GM19467 (cell line): ENCODE measurements at regions not wholly inside any gene's neighbourhood (a gene's known extent, or its start where the extent isn't known, plus 50 kb on each side); places are given as distances from the start of the nearest gene placed in this dataset.

Source experiments
- ATAC-seq: cut with Tn5 transposase; IDR thresholded peaks from one replicate; pipeline ENCODE4 v1.9.1; 2021; ENCODE audit warnings: mild to moderate bottlenecking, moderate library complexity; ENCODE audit not compliant: unreplicated experiment

DNA sequence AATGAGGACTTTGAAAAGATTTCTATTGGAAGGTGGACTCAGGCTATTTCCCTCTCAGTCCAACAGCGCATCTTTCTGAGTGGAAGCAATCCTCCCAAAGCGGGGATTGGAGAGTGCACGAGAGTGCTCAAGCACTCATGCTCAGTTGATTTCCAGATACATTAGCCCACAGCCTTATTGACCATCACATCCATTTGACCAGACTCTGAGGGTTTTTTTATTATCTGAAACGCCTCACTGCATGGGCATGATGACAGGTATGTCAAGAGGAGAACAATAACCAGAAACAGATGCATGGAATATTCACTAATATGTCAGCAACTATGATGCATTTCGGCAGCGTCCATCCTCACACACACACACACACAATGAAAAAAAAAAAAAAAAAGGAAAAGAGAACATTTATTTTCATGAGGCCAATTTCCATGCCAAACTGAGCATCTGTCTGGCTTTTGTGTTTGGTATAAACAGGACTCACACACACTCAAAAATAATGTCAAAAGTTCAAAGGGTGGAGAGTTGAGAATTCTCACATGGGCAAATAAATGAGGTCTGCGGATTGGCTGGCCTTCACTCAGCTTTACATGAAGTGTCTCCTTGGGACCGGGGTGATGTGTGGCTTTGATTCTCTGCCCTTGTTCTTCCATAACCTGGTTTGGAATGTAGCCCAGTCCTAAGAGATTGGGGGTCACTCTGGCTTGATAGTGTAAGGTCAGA lies 371.6 kb downstream of the MCTP2 start:
- ATAC-seq, result no peak

DNA sequence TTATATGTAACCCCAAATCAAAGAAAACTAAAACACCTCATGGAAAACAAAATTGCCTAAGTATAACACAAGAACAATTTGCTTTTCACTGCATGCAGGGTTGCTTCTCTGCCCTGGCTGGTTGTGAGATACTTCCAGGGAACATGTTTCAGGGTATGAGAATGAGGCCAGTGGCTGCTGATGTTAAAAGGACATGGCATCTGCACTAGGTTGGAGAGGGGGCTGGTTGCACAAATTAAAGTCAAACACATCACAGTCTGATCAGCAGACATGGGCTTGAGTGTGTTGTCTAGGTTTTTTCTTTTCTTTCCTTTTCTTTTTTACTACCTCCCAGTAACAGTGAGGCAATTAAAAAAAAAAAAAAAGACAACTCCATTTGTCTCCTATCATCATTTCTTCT lies 374.9 kb downstream of the MCTP2 start:
- ATAC-seq, result no peak

DNA sequence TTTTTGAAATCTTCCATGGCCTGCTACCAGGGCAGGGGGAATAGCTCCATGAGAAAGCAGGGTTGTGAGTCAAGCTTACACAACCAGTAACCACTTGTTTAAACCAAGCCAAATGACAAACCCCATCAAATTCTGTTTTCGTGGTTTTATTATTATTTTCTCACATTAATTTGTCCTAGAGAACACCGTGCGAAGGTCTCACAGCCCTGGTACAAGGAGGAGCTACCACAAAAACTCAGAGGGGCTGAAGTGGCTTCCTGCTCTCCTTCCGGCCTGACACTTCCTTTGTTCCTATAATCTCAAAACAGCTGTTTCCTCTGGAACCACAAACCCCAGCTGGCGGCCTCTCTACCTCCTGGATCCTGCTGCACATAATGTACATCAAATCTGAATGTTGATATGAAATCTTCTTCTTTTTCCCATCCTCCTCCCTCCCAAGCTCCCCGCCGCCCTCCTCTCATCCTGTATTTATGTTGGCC lies 375.9 kb downstream of the MCTP2 start:
- ATAC-seq, result no peak

DNA sequence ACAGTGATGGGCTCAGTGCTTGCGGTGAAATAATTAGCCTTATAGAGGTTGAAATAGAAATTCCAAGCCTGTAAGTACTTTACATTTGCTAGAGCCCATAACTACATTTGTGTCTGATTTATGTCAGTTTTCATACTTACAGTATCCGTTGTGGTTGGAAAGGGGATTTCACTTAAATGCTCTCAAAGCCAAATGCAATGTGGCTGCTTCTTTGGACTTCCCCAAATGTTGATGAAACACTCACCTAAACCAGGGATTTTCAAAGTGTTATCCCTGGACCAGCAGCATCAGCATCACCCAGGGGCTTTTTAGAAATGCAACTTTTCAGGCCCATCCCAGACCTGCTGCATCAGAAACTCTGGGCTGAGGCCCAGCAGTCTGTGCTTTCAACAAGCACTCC lies 378.7 kb downstream of the MCTP2 start:
- peak; percentile 52 for ATAC-seq

DNA sequence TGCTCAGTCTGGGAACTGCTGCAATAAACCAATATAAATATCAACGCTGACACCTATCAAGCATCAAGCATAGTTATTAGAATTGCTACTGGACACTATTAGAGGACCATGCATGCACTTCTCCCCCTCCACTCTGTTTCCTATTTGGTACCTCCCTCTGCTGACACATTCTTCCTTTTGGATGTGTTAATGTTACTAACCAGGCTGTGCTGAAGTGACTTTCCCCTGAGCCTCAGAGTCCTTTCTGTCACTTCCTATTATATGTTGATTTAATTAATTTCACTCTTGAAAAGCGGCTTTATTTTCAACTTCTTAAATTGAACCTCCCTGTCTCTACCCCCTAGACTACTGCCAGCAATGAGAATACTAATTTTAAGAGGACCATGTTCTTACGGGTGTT lies 379.1 kb downstream of the MCTP2 start:
- no peak for ATAC-seq

DNA sequence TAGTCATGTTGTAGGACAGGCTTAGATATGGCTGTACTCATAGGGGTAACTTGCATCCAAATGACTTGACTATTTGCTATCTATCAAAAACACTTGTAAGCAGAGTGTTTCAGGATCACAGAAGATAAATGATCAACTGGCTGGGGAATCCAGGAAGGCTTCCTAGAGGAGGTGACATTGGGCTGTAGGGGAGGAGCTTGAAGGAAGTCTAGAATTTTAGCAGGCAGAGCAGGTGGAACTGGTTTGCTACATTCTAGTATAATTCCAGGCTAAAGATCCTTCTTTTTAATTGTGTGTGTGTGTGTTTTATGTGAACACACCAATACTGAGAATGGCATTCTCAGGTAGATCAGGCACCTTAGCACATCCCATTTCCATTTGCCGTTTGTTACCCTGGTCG lies 380.3 kb downstream of the MCTP2 start:
- no peak for ATAC-seq

DNA sequence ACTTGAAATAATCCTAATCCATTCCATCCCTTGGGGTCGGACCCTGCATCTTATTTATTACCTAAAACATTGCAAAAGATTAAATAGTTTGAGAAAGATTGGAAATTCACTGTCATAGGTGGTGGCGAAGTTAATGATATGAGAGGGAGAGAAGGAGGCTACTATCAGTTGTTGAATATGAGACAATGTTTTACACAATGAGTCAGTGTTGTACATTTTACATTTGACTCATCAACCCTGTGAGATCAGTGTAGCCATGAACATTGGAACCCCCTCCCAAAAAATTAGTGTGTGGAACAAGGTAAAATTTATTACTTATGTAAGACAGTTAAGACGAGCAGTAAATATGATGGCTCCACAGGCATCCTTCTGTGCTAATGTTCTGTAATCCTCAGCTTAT lies 384.3 kb downstream of the MCTP2 start:
- ATAC-seq, result no peak

DNA sequence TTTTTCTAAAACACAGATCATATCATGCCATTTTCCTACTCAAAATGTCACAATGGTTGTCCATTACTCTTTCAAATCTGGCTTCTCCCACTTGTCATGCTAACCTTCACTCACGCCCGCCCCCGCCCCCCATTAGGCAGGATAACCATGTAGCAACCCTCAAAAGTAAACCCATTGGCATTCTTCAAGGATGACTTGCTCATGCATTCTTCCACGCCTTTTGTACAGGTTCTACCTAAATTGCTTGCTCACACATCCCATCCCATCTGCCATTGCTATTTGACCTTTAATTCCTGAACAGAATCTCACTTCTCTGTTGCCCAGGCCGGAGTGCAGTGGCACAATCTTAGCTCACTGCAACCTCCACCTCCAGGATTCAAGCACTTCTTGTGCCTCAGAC lies 389.3 kb downstream of the MCTP2 start:
- no peak for ATAC-seq

DNA sequence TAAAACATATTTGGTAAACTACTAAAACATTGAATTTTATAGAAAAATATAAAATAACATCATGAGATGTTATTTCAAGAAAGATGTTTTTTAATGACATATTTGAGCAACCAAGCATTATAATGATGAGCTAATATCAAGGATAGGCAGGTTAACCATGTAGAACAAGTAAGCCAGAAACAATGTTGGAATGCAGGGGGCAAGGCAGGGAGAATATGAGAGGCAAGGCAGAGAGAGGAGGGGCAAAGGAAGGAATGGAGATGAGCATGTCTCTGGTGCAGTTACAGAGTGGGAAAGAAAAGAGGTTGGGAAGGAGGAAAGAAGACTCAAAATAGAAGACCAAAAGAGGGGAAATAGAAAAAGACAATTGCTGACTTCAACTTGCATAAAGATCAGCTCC lies 390.4 kb downstream of the MCTP2 start:
- ATAC-seq, result no peak

DNA sequence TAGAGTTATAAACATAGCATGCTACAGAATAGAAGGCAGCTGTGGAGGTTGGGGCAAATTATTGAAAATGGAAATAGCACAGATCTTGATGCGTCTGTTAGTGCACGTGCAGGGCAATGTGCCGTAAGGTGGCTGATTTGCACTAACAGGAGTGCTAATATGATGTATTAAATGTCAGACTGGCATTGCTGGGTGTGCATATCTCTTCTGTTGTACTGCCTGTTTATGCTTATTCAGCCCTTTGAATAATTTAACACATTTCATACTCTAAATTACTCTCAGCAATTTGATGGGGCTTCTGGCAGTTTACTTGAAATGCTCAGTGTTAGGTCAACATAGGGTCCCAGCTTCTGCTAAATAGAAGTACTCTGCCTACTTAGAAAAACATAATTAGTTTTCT lies 395.6 kb downstream of the MCTP2 start:
- ATAC-seq, result no peak

DNA sequence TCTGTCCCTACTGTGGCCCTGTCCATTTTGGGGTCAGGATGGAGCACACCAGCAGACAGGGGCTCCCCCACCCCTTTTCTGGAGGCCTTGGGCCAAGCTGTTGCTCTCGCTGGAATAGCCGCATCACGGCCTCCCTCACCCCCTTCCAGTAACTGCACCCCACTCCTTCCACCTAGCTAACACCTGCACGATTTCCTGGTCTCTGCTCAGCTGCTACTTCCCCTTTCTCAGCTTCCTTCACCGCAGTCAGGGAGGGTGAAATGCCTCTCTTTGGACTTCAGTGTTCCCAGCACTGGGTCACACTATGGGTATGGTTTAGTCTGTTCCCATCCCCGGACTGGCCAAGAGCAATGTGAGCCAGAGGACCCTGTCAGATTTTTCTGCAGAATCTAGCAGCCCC lies 400.2 kb downstream of the MCTP2 start:
- ATAC-seq, result peak; percentile 83

DNA sequence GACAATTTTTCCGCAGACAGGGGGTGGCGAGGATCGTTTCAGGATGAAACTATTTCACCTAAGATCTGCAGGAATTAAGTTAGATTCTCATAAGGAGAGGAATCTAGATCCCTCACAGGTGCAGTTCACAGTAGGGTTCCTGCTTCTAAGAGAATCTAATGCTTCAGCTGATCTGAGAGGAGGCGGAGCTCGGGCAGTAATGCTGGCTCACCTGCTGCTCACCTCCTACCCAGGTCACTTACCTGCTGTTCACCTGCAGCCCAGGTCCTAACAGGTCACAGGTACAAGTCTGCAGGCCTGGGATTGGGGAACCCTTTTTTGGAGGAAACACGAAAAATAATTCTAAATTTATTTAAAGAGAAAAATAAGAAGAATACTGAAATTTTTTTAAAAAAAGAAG lies 406.8 kb downstream of the MCTP2 start:
- ATAC-seq, result no peak

DNA sequence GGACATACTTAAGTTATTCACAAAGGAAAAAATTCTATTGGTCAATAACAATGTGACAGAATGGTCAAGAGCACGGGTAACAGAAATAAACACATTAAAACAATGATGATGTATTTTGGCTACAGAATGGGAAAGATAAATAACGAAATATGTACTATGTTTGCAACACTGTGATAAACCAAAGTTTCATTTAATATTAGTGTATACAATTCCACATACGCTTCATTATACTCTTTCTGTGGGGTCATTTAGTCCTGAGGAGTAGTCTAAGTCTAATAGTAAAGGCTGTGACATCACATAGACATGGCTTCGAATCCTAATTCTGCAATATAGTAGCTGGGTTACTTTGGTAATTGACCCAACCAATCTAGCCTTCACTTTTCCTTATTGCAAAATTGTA lies 408.3 kb downstream of the MCTP2 start:
- ATAC-seq, result no peak

DNA sequence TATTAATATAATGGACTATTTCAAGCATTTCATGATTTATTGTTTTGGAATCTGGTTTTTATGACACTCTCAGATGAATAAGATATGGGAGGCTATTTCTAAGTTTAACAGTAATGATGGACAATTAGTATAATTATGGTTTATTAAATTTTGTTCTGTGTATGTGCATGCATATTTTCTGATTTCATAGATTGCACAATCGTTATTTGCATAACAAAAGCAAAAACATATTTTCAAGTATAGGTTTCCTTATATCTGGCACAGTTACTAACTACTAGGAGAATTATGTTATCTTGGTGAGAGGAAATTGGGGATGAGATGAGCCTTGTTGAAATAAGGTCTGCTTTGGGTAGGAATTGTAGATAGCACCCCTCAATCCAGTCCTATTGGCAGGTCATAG lies 413.1 kb downstream of the MCTP2 start:
- ATAC-seq, result no peak

DNA sequence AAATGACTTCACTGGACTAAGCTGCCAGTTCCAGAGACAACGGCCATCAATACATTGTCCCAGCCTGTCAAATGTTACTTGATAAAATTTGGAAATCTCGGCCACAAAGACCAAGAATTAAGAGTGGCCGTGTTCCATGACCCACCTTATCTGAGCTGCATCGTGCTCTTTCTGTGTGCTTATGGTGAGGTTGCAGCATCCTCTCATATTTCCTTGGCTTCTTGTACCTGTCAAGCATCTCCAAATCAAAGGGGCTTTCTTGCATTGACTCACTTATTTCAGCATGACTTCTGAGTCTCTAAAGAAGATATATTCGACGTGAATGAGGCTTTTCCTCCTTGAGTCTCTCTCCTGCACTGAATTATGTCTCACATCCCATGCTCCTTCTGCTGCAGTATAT lies 421.7 kb downstream of the MCTP2 start:
- ATAC-seq, result no peak

DNA sequence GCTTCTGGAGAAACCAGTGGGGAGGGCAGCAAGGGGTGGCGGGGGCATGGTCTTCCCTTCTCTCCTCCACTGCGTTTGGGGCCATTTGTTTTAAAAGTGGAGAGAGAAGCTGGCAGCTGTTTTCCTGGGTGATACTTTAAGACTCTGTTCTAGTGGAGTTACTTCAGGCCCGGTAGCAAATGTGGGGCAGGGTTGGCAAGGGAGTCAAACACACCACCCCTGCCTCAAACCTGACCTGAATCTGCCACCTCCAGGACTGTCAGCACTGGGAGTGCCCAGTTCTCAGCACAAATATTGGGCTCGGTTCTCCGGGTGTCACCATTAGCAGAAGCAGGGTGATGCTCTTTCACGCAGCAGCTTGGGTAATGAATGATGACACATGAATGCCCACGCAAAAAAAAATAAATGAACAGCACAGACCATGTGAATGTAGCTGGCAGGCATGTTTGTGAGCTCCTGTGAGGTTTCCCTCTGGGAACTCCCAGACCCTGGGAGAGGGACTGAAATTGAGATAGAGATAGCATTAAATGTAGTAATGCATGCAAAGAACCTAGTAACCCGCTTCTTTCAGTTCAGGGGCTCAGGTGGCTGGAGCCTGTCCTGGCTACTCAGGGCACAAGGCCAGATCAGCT lies 424.0 kb downstream of the MCTP2 start:
- no peak for ATAC-seq

DNA sequence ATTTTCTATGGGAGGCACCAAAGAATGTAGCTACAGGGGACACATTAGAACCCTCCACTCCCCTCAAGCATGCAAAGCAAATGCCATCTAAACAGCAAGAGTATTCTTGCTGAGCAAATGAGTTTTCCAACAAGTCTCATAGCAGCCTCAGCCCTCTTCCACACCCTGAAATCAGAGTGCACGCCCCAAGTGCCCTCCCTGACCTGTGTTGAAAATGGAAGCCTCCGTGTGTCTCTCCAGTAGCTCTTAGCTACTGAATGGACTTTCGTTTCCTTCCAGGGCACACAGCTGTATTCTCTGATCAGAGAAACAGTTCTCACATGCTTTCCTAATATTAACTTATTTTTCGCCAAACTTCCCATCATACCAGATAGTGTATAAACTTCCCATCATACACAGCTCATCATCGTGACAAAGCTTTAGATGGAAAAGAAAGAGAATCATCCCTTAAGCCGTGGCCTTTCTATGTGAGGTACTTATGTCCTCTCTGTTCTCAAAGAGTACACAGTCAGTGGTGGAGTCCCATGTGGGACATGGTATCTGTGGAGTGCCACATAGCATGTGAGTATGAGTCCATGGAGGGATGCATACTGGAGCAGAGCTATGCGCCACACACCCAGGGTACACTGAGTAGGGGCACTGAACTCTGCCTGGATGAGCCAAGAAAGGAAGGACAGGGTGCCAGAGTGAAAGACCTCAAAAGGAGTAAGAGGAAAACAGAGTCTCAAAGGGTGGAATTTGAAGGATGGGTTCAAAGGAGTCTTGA lies 434.5 kb downstream of the MCTP2 start:
- no peak for ATAC-seq

DNA sequence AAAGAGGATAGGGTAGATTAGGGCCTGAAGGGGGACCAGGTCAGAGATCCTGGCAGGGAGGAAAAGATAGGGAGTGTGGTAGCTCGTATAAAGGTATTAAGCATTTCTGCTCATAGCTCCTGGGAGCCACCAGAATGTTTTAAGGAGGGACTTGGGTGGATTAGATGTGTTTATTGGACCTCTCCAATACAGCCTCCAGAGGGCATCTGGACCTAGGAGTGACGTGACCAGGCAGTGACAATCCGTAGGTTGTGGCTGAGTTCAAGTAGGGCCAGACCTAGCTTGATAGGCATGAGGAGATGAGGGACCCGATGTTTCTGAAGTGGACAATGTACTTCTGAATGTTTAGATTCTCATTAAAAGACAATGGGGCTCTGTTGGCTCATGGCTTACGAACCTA lies 435.2 kb downstream of the MCTP2 start:
- ATAC-seq, result no peak

DNA sequence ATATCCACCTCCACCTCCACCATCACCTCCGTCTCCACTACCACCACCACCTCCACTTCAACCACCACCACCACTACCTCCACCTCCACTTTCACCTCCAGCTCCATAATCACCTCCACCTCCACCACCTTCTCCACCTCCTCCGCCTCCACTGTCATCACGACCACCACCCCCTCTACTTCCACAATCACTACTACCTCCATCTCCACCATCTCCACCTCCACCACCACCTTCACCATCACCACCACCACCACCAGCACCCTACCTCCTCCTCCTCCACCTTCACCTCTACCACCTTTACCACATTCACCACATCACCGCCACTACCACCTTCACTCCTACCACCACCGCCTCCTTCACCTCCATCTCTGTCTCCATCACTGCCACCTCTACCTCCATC lies 435.7 kb downstream of the MCTP2 start:
- no peak for ATAC-seq

DNA sequence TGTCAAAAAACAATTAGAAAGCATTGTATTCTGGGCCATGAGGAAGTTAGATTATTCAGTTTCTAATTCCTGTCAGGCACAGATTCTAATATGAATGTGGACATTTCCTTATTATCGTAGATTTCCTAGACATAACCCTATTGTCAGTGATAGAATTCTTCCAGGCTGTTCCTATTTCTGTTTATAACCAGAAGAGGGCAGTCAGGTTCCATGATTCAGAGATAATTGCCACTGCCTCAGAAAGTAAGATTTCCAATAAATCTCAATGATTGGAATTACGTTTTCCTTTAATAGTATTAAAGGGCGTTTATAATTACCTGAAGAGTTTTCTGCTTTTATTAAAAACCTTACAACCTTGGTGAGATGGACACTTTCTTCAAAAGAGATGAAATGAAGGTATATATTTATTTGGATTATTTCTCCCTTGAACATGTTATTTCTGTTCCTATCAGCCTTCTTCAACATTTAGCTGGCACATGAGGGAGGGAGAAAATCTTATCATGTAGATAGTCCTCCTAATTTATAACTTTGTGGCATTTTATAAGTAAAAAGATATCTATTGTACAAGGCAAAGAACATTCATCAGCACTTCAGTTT lies 439.2 kb downstream of the MCTP2 start:
- ATAC-seq, result no peak

DNA sequence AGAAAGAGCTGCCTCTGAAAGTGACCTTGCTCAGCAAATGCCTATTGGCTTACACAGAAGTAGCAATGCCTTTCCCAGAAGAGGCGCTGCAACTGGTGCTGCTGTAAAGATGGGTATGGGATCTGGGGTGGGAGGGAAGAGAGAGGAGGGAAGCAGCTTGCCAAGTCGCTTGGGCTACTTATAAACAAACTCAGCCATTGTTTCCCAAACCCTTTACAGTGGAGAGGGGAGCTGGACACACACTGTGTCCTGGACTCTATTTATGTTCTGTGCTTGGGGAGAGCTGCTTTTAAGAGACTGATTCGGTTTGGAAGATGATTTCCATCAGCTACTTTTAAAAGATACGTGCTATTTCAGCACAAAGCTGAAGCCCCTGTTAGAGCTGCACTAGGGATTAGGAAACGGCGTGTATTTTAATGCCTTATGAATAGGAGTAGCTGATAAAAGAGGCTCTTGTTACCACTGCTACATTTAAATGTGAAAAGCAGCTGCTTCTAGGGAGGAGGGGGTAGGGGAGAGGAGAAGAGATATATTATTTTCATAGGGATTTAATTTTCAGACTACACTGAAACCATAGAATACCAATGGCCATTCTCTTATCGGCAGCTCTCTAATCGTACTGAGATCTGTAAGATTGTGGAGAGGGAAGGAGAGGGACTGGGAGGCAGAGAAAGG lies 440.6 kb downstream of the MCTP2 start:
- ATAC-seq, result no peak
